ENCODE measurements at regions not wholly inside any gene's neighbourhood (a gene's known extent, or its start where the extent isn't known, plus 50 kb on each side); places are given as distances from the start of the nearest gene placed in this dataset.

DNA sequence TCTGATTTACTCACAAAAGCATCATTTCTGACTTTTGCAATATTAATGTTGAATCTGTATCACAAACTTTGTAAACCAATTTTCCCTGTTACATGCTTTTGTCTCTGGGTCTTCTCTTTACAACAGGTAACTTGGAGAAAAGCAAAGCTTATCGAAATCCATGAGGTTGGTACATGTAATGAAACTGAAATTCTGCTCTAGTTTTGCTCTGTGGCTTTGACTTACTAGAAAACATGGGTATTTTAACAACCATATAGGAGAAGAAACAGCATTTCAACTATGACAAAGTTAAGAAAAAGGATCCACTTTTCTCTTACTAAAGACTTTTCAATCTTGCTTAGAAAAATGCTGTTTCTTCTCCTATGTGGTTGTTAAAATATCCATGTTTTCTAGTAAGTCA lies 645.8 kb downstream of the STIM2 start:
- H3K36me3 ChIP-seq (ENCODE audit: control insufficient read depth, insufficient read depth, low read length) = no peaks in the 10 kb centered on the region
- no peak overlapping the region for H3K27ac ChIP-seq (ENCODE audit: insufficient read depth, low read depth, low read length, poor library complexity, severe bottlenecking)
- no peaks in the 10 kb centered on the region for H3K4me1 ChIP-seq (ENCODE audit: control insufficient read depth, insufficient read depth, low read length)
- 92 to 100% methylated on average over 1 of the region's 1 CpG for WGBS, 2 experiments
- H3K4me3 ChIP-seq (ENCODE audit: insufficient read depth, low read depth, low read length) = no peak overlapping the region
- no peaks in the 10 kb centered on the region for H3K27me3 ChIP-seq (ENCODE audit: control insufficient read depth, insufficient read depth, low read length, poor library complexity, severe bottlenecking)
- H3K9me3 ChIP-seq (ENCODE audit: control insufficient read depth, low read length) = no peaks in the 10 kb centered on the region

DNA sequence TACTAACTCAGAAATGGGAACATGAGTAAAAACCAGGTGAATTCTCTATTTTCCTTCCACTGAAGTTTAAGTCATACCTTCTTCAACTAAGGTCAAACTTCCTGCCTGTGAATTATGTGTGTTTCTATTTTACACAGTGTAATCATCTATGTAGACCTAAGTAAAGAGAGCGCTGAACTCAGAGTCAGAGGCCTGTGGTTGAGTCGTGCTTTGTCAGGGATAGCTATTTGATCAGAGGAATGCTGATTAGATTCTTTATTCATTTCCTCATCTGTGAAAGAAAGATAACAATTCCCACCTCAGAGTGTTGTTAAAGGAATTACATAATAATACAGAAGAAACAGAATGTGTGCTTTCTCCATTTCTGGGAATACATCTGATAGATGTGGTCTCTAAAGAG lies 654.1 kb downstream of the STIM2 start:
- Histone ChIP-seq H3K9me3 (ENCODE audit: control insufficient read depth, low read length) (no peaks in the 10 kb centered on the region), H3K36me3 (ENCODE audit: control insufficient read depth, insufficient read depth, low read length) (no peaks in the 10 kb centered on the region), H3K27ac (ENCODE audit: insufficient read depth, low read depth, low read length, poor library complexity, severe bottlenecking) (no peak overlapping the region), H3K4me1 (ENCODE audit: control insufficient read depth, insufficient read depth, low read length) (no peaks in the 10 kb centered on the region), H3K4me3 (ENCODE audit: insufficient read depth, low read depth, low read length) (no peak overlapping the region), H3K27me3 (ENCODE audit: control insufficient read depth, insufficient read depth, low read length, poor library complexity, severe bottlenecking) (no peaks in the 10 kb centered on the region)
- 72 to 80% methylated on average over 1 to 2 of the region's 2 CpGs for WGBS, 2 experiments

DNA sequence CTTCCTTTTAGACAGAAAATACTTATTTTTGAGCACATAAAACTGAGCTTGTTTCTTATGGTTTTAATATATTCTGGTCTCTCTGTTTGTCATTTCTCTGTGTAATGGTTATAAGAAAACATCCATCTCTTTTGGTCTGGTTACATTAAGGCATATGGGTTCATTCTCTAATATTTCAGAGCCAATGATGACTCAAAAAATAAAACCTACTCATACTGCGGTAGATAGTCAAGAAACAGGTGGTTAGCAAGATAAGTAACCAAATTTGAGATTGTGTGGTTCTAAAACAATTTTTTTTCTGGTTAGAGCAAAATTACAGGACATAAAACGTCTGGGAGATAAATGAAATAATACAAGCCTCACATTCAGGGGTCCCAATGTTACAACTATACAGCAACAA lies 654.5 kb downstream of the STIM2 start:
- no peaks in the 10 kb centered on the region for H3K9me3 ChIP-seq (ENCODE audit: control insufficient read depth, low read length)
- H3K36me3 ChIP-seq (ENCODE audit: control insufficient read depth, insufficient read depth, low read length) = no peaks in the 10 kb centered on the region
- H3K27ac ChIP-seq (ENCODE audit: insufficient read depth, low read depth, low read length, poor library complexity, severe bottlenecking) = no peak overlapping the region
- H3K27me3 ChIP-seq (ENCODE audit: control insufficient read depth, insufficient read depth, low read length, poor library complexity, severe bottlenecking) = no peaks in the 10 kb centered on the region
- 95 to 100% methylated on average over 1 to 2 of the region's 2 CpGs for WGBS, 2 experiments
- no peak overlapping the region for H3K4me3 ChIP-seq (ENCODE audit: insufficient read depth, low read depth, low read length)
- H3K4me1 ChIP-seq (ENCODE audit: control insufficient read depth, insufficient read depth, low read length) = no peaks in the 10 kb centered on the region

DNA sequence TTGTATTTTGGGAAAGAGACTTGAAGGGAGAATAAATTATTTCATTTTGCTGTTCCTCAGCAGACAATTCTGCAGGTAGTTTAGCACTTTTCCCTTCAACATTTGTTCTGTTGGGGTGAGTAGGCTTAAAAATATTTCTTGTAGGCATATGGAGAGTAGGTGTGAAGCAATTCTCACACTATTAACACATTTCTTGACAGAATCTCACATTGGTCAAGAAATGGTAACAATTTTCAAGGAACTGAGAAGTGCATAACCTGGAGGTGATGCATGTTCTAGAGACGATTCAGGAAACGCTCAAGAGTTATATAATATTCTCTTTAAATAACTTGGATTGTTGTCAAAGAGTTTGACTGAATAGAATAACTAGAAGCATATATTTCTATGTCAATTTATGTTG lies 658.2 kb downstream of the STIM2 start:
- Histone ChIP-seq H3K36me3 (ENCODE audit: control insufficient read depth, insufficient read depth, low read length) (no peaks in the 10 kb centered on the region), H3K4me1 (ENCODE audit: control insufficient read depth, insufficient read depth, low read length) (no peaks in the 10 kb centered on the region), H3K4me3 (ENCODE audit: insufficient read depth, low read depth, low read length) (no peak overlapping the region), H3K9me3 (ENCODE audit: control insufficient read depth, low read length) (no peaks in the 10 kb centered on the region), H3K27ac (ENCODE audit: insufficient read depth, low read depth, low read length, poor library complexity, severe bottlenecking) (no peak overlapping the region), H3K27me3 (ENCODE audit: control insufficient read depth, insufficient read depth, low read length, poor library complexity, severe bottlenecking) (no peaks in the 10 kb centered on the region)
- WGBS, 2 experiments = 80% methylated on average over 2 of the region's 2 CpGs; no CpG with 5 or more reads in 1 of the 2 experiments

DNA sequence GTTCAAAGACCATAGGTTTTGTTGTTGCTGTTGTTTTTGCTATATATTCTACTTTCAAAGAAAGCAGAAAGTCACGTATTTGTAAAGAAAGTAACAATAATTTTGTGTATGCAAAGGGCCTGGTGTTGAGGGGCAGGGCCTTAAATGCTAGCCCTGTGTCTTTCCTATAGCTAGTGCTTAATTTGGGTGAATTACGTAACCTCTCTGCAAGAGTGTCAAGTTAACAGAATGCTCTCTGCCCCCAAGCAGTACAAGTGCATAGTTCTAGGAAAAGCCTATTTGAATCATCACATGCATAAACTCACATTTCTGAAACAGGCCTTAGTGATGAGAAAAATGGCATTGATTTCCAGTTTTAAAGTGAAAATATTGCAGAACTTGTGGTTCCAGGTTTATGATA lies 663.6 kb downstream of the STIM2 start:
- WGBS, 2 experiments = 91 to 94% methylated on average over 2 of the region's 2 CpGs
- no peak overlapping the region for H3K27ac ChIP-seq (ENCODE audit: insufficient read depth, low read depth, low read length, poor library complexity, severe bottlenecking)
- no peaks in the 10 kb centered on the region for H3K36me3 ChIP-seq (ENCODE audit: control insufficient read depth, insufficient read depth, low read length)
- no peaks in the 10 kb centered on the region for H3K9me3 ChIP-seq (ENCODE audit: control insufficient read depth, low read length)
- H3K4me3 ChIP-seq (ENCODE audit: insufficient read depth, low read depth, low read length) = no peak overlapping the region
- no peaks in the 10 kb centered on the region for H3K27me3 ChIP-seq (ENCODE audit: control insufficient read depth, insufficient read depth, low read length, poor library complexity, severe bottlenecking)
- H3K4me1 ChIP-seq (ENCODE audit: control insufficient read depth, insufficient read depth, low read length) = no peaks in the 10 kb centered on the region

DNA sequence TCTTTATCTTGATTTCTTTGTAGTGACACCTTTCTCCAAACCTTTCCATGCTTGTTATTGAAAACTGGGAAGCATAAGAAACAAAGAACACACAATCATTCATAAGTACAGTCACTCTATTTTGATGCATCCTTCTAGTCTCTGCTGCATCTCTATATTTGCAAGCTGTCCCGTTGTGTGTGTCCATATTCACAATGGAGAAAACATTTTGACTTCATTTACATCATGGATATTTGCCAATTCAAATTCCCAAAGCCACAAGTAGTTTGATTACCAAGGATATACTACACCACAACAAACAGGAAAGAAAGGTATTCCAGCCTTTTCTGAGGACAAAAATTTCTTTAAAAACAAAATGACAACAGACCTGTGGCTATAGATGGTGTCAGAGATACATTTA lies 673.8 kb downstream of the STIM2 start:
- WGBS, 2 experiments = 85% methylated on average over 1 of the region's 1 CpG
- H3K27me3 ChIP-seq (ENCODE audit: control insufficient read depth, insufficient read depth, low read length, poor library complexity, severe bottlenecking) = no peaks in the 10 kb centered on the region
- H3K4me3 ChIP-seq (ENCODE audit: insufficient read depth, low read depth, low read length) = no peak overlapping the region
- no peak overlapping the region for H3K27ac ChIP-seq (ENCODE audit: insufficient read depth, low read depth, low read length, poor library complexity, severe bottlenecking)
- H3K4me1 ChIP-seq (ENCODE audit: control insufficient read depth, insufficient read depth, low read length) = no peaks in the 10 kb centered on the region
- H3K9me3 ChIP-seq (ENCODE audit: control insufficient read depth, low read length) = no peaks in the 10 kb centered on the region
- H3K36me3 ChIP-seq (ENCODE audit: control insufficient read depth, insufficient read depth, low read length) = no peaks in the 10 kb centered on the region

DNA sequence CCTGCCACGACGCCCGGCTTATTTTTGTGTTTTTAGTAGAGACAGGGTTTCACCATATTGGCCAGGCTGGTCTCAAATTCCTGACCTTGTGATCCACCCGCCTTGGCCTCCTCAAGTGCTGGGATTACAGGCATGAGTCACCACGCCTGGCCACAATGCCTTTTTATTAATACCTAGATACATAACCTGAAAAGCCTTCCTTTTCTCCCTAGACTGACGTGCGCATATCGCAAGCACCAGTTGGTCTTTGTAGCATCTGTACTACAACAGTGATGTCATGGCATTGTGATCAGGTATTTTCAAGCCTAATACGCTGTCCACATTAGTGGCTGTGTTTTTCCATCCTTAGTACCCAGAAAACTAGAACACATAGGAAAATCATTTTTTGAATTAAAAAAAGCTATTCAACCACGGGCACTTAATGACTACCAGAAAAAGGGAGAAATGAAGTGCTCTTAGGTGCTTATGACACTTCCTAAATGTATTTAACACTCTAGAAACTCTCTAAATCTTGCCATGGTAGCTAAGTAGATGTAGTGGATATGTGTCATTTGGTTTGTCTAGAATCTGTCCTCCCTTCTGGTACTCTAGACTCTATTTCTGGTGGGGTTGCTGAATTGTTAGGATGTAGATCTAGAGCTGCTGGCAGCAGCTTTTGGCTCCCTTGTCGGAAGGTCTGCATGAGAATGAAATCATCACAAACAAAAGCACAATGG lies 707.8 kb downstream of the STIM2 start:
- Histone ChIP-seq H3K4me3 (ENCODE audit: insufficient read depth, low read depth, low read length) (no peak overlapping the region), H3K4me1 (ENCODE audit: control insufficient read depth, insufficient read depth, low read length) (no peaks in the 10 kb centered on the region), H3K9me3 (ENCODE audit: control insufficient read depth, low read length) (no peaks in the 10 kb centered on the region), H3K27ac (ENCODE audit: insufficient read depth, low read depth, low read length, poor library complexity, severe bottlenecking) (no peak overlapping the region), H3K36me3 (ENCODE audit: control insufficient read depth, insufficient read depth, low read length) (no peaks in the 10 kb centered on the region), H3K27me3 (ENCODE audit: control insufficient read depth, insufficient read depth, low read length, poor library complexity, severe bottlenecking) (no peaks in the 10 kb centered on the region)
- WGBS, 2 experiments = 91 to 94% methylated on average over 10 to 11 of the region's 11 CpGs

DNA sequence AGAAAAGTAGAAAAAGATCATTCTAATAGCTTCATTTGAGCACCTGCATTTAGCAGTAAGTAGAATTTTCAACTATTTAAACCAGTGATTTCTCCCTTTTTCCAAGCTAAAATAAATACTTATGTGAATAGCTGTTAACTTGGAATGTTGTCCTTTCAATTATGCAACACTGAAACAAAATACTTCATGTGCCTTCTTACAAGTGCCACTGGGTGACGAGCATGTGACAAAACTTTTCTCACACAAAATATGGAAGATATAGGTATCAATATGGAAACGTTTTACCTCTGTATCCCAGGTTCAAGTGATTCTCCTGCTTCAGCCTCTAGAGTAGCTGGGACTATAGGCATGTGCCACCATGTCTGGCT lies 708.3 kb downstream of the STIM2 start:
- WGBS, 2 experiments = 90 to 100% methylated on average over 2 of the region's 2 CpGs
- Histone ChIP-seq H3K4me3 (ENCODE audit: insufficient read depth, low read depth, low read length) (no peak overlapping the region), H3K4me1 (ENCODE audit: control insufficient read depth, insufficient read depth, low read length) (no peaks in the 10 kb centered on the region), H3K27me3 (ENCODE audit: control insufficient read depth, insufficient read depth, low read length, poor library complexity, severe bottlenecking) (no peaks in the 10 kb centered on the region), H3K36me3 (ENCODE audit: control insufficient read depth, insufficient read depth, low read length) (no peaks in the 10 kb centered on the region), H3K9me3 (ENCODE audit: control insufficient read depth, low read length) (no peaks in the 10 kb centered on the region), H3K27ac (ENCODE audit: insufficient read depth, low read depth, low read length, poor library complexity, severe bottlenecking) (no peak overlapping the region)

DNA sequence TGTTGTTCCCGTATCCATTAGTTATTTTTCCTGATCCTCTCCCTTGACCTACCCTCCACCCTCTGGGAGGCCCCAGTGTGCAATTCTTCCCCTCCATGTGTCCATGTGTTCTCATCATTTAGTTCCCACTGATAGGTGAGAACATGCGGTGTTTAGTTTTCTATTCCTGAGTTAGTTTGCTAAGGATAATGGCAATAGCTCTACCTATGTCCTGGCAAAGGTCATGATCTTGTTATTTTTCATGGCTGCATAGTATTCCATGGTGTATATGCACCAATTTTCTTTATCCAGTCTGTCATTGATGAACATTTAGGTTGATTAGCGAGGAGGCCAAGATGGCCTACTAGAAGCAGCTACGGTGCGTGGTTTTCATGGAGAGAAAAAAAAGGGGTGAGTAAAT lies 714.1 kb downstream of the STIM2 start:
- H3K27ac ChIP-seq (ENCODE audit: insufficient read depth, low read depth, low read length, poor library complexity, severe bottlenecking) = no peak overlapping the region
- H3K4me1 ChIP-seq (ENCODE audit: control insufficient read depth, insufficient read depth, low read length) = no peaks in the 10 kb centered on the region
- H3K4me3 ChIP-seq (ENCODE audit: insufficient read depth, low read depth, low read length) = no peak overlapping the region
- 85 to 98% methylated on average over 3 to 5 of the region's 5 CpGs for WGBS, 2 experiments
- H3K36me3 ChIP-seq (ENCODE audit: control insufficient read depth, insufficient read depth, low read length) = no peaks in the 10 kb centered on the region
- H3K9me3 ChIP-seq (ENCODE audit: control insufficient read depth, low read length) = no peaks in the 10 kb centered on the region
- no peaks in the 10 kb centered on the region for H3K27me3 ChIP-seq (ENCODE audit: control insufficient read depth, insufficient read depth, low read length, poor library complexity, severe bottlenecking)

DNA sequence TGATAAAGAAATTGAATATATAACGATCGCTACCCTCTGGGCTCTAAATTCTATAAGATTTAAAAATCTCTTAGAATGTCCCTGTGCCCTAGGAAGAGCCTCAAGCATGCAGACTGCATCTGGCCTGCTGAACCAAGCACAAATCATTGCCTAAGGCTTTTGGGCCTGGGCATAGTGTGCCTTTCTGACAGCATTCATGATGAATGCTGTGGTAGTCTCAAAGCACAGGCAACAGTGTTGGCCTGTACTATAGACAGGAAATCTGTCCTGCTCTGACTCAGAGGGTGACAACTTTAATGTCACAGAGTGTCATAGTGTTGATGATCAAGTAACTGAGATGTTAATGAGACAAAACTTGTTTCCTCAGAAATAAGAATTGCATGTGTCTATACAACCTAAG lies 717.3 kb downstream of the STIM2 start:
- no peaks in the 10 kb centered on the region for H3K27me3 ChIP-seq (ENCODE audit: control insufficient read depth, insufficient read depth, low read length, poor library complexity, severe bottlenecking)
- no peaks in the 10 kb centered on the region for H3K9me3 ChIP-seq (ENCODE audit: control insufficient read depth, low read length)
- H3K4me3 ChIP-seq (ENCODE audit: insufficient read depth, low read depth, low read length) = no peak overlapping the region
- H3K4me1 ChIP-seq (ENCODE audit: control insufficient read depth, insufficient read depth, low read length) = no peaks in the 10 kb centered on the region
- H3K36me3 ChIP-seq (ENCODE audit: control insufficient read depth, insufficient read depth, low read length) = no peaks in the 10 kb centered on the region
- WGBS, 2 experiments = 92 to 96% methylated on average over 2 of the region's 2 CpGs
- H3K27ac ChIP-seq (ENCODE audit: insufficient read depth, low read depth, low read length, poor library complexity, severe bottlenecking) = no peak overlapping the region

DNA sequence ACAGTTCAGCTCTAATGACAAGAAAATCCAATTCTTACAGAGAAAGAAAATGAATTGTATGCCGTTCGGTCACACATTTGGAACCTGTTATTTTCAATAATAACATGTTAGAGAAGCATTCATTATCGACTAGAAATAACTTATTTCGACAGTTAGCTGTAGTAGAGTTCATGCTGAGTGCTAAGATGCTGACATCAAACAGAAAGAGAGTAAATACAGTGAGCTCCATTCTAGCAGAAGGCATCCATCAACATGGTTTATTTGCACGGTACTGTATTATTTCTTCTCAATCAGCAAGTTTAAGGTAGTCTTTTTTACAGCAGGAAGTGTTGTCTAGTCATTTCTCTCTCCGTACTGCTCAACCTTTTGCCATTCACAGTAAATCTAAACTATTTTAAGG lies 732.1 kb downstream of the STIM2 start:
- H3K9me3 ChIP-seq (ENCODE audit: control insufficient read depth, low read length) = no peaks in the 10 kb centered on the region
- H3K4me1 ChIP-seq (ENCODE audit: control insufficient read depth, insufficient read depth, low read length) = no peaks in the 10 kb centered on the region
- no peaks in the 10 kb centered on the region for H3K27me3 ChIP-seq (ENCODE audit: control insufficient read depth, insufficient read depth, low read length, poor library complexity, severe bottlenecking)
- H3K36me3 ChIP-seq (ENCODE audit: control insufficient read depth, insufficient read depth, low read length) = no peaks in the 10 kb centered on the region
- WGBS, 2 experiments = 93 to 95% methylated on average over 5 to 6 of the region's 6 CpGs
- H3K4me3 ChIP-seq (ENCODE audit: insufficient read depth, low read depth, low read length) = no peak overlapping the region
- H3K27ac ChIP-seq (ENCODE audit: insufficient read depth, low read depth, low read length, poor library complexity, severe bottlenecking) = no peak overlapping the region

Measured in ectodermal cell (in vitro differentiated cells).